ENCODE measurements at regions not wholly inside any gene's neighbourhood (a gene's known extent, or its start where the extent isn't known, plus 50 kb on each side); places are given as distances from the start of the nearest gene placed in this dataset.

DNA sequence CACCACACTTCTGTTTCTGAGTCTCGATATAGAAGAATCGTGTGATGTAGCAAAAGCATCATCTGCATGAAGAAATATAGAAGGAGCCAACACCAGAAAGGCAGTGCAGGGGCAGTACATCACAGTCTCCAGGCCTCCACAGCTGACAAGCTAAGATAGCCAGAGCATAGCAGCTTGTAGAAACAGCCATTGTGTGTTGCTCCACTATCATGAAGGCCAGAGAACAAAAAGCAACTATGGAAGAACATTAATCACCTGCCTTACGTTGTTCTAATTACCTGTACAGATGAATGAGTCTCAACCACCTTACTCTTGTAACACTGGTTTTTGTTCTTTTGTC lies 129.0 kb downstream of the RND3 start:
- H3K27ac ChIP-seq (ENCODE audit: low read depth, low read length): no peak overlapping the region

DNA sequence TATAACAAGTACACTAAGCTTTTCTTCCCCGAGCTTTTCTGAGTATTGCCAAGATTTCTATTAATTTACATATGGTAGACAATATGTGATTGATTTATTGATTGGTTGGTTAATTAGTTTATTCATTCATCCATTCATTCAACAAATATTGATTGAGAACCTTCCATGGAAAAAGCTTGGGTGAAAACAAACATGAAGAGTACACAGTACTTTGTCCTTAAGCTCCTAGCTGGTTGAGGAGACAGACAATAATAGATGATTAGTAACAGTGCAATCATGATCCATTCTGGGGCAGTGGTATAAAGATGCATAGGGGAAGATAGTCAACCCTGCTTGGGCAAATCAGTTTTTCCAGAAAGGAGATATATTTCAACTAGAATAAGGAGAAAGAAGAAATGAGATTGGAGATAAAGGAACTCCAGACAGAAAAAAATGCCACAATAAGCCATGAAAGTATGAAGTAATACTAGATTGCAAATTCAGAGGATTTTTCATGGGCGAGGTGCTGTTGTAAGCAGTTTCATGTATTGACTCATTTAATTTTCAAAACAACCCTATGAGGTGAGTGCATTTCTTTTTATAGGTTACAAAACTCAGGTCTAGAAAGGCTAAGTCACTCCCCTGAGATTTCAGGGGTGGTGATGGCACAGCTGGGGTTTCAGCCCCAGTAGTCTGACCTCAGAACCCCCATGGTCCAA lies 129.5 kb downstream of the RND3 start:
- no peak overlapping the region for H3K4me3 ChIP-seq (ENCODE audit: low read length)
- H3K9ac ChIP-seq (ENCODE audit: low read length): no peak overlapping the region
- no peaks in the 10 kb centered on the region for H3K4me1 ChIP-seq (ENCODE audit: control insufficient read depth, insufficient read depth, low read length)
- H3K36me3 ChIP-seq (ENCODE audit: control insufficient read depth, insufficient read depth, low read length): no peaks in the 10 kb centered on the region
- H3K27ac ChIP-seq (ENCODE audit: low read depth, low read length): no peak overlapping the region
- H3K27me3 ChIP-seq (ENCODE audit: control insufficient read depth, insufficient read depth, low read length): no peaks in the 10 kb centered on the region

More for the DNA sequence above, 129.0 kb downstream of the RND3 start:
- Histone ChIP-seq H3K27me3 (ENCODE audit: control insufficient read depth, insufficient read depth, low read length) (no peaks in the 10 kb centered on the region), H3K36me3 (ENCODE audit: control insufficient read depth, insufficient read depth, low read length) (no peaks in the 10 kb centered on the region), H3K4me1 (ENCODE audit: control insufficient read depth, insufficient read depth, low read length) (no peaks in the 10 kb centered on the region), H3K4me3 (ENCODE audit: low read length) (no peak overlapping the region), H3K9ac (ENCODE audit: low read length) (no peak overlapping the region)

- Histone ChIP-seq H3K4me3 (ENCODE audit: low read length) (no peak overlapping the region), H3K9ac (ENCODE audit: low read length) (no peak overlapping the region), H3K27me3 (ENCODE audit: control insufficient read depth, insufficient read depth, low read length) (no peaks in the 10 kb centered on the region), H3K27ac (ENCODE audit: low read depth, low read length) (no peak overlapping the region), H3K36me3 (ENCODE audit: control insufficient read depth, insufficient read depth, low read length) (no peaks in the 10 kb centered on the region), H3K4me1 (ENCODE audit: control insufficient read depth, insufficient read depth, low read length) (no peaks in the 10 kb centered on the region)
These were observed 132.0 kb downstream of the RND3 start for GRCh38 chr2:150355440-150355839.

DNA sequence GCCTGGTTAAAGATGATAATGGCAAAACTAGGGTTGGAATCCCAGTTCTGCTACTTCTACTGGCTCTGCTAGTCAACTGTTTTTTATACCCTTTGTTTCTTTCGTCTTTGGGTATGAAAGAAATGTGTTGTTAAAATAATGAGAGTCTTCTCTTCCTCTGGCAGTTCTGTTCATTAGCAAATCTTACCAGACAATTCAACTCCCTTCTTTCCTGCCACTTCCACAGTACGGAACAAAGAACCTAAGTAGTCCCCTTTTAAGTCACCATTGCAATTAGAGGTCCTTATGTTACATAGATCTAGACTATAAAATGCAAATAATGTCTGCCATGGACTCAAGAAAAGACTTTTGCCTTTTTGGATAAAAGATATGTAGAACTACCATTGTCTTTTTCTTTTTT lies 134.1 kb downstream of the RND3 start:
- H3K4me3 ChIP-seq (ENCODE audit: low read length): no peak overlapping the region

GRCh38 chr2:150351922-150352321 lies 135.5 kb downstream of the RND3 start:
- H3K9ac ChIP-seq (ENCODE audit: low read length): no peak overlapping the region
- no peaks in the 10 kb centered on the region for H3K4me1 ChIP-seq (ENCODE audit: control insufficient read depth, insufficient read depth, low read length)
- H3K27ac ChIP-seq (ENCODE audit: low read depth, low read length): no peak overlapping the region
- H3K27me3 ChIP-seq (ENCODE audit: control insufficient read depth, insufficient read depth, low read length): no peaks in the 10 kb centered on the region
- H3K4me3 ChIP-seq (ENCODE audit: low read length): no peak overlapping the region
- H3K36me3 ChIP-seq (ENCODE audit: control insufficient read depth, insufficient read depth, low read length): no peaks in the 10 kb centered on the region

More for the DNA sequence above, 134.1 kb downstream of the RND3 start:
- H3K36me3 ChIP-seq (ENCODE audit: control insufficient read depth, insufficient read depth, low read length): no peaks in the 10 kb centered on the region
- no peak overlapping the region for H3K27ac ChIP-seq (ENCODE audit: low read depth, low read length)
- no peak overlapping the region for H3K9ac ChIP-seq (ENCODE audit: low read length)
- H3K4me1 ChIP-seq (ENCODE audit: control insufficient read depth, insufficient read depth, low read length): no peaks in the 10 kb centered on the region
- no peaks in the 10 kb centered on the region for H3K27me3 ChIP-seq (ENCODE audit: control insufficient read depth, insufficient read depth, low read length)

- Histone ChIP-seq H3K4me1 (ENCODE audit: control insufficient read depth, insufficient read depth, low read length) (no peaks in the 10 kb centered on the region), H3K27me3 (ENCODE audit: control insufficient read depth, insufficient read depth, low read length) (no peaks in the 10 kb centered on the region), H3K4me3 (ENCODE audit: low read length) (no peak overlapping the region), H3K27ac (ENCODE audit: low read depth, low read length) (no peak overlapping the region), H3K36me3 (ENCODE audit: control insufficient read depth, insufficient read depth, low read length) (no peaks in the 10 kb centered on the region), H3K9ac (ENCODE audit: low read length) (no peak overlapping the region)
These were observed 137.0 kb downstream of the RND3 start for GRCh38 chr2:150350500-150350899.

DNA sequence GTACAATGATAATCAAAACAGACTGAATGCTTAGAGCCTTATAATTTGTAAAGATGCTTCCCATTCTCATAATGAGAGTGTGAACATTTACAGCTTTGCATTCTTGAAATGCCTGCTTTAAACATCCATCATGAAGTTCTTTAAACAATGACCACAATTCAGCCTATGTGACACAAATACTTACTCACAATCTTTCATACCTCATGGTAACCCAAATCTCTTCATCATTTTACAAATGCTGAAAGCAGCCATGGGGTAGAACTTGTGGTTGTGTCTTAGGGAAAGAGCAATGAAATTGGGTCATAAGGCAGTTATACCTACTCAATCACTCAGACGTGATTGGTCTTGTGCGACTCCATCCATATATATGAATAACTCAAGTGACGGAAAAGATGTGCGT lies 140.7 kb downstream of the RND3 start:
- no peak overlapping the region for H3K9ac ChIP-seq (ENCODE audit: low read length)
- H3K4me3 ChIP-seq (ENCODE audit: low read length): no peak overlapping the region
- H3K27ac ChIP-seq (ENCODE audit: low read depth, low read length): no peak overlapping the region
- H3K27me3 ChIP-seq (ENCODE audit: control insufficient read depth, insufficient read depth, low read length): no peaks in the 10 kb centered on the region
- no peaks in the 10 kb centered on the region for H3K36me3 ChIP-seq (ENCODE audit: control insufficient read depth, insufficient read depth, low read length)
- H3K4me1 ChIP-seq (ENCODE audit: control insufficient read depth, insufficient read depth, low read length): no peaks in the 10 kb centered on the region

DNA sequence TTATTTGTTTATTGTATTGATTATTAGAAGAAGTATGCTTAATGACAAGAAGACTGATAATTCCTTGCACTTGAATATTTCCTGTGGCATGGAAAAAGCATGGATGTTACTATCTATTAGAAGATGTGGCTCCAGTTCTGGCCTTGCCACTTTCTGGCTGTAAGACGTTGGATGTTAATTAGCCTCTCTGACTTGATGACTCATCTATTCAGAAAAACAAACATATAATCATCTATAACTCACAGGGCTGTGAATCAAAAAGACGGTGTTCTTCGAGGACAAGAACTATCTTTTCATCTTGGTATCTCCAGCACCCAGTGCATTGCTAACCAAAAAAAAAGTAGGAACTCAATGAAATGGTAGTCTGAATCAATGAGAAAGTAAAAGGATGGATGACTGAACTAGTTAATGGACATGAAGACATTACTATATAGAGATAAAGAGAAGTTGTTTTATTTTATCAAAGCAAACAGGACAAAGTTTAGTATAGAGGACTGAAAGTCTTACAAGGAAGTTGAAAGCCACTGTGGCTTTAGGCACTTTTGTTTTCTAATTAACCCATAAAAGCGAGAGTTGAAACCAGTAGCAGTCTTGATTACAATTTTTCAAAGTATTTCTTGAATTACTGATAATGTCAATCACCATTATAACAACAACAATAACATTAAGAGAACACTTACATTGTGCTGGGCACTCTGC lies 145.3 kb downstream of the RND3 start:
- Histone ChIP-seq H3K36me3 (ENCODE audit: control insufficient read depth, insufficient read depth, low read length) (no peaks in the 10 kb centered on the region), H3K27me3 (ENCODE audit: control insufficient read depth, insufficient read depth, low read length) (no peaks in the 10 kb centered on the region), H3K4me3 (ENCODE audit: low read length) (no peak overlapping the region), H3K9ac (ENCODE audit: low read length) (no peak overlapping the region), H3K27ac (ENCODE audit: low read depth, low read length) (no peak overlapping the region), H3K4me1 (ENCODE audit: control insufficient read depth, insufficient read depth, low read length) (no peaks in the 10 kb centered on the region)

- no peak overlapping the region for H3K9ac ChIP-seq (ENCODE audit: low read length)
- no peak overlapping the region for H3K27ac ChIP-seq (ENCODE audit: low read depth, low read length)
- no peaks in the 10 kb centered on the region for H3K4me1 ChIP-seq (ENCODE audit: control insufficient read depth, insufficient read depth, low read length)
- no peaks in the 10 kb centered on the region for H3K36me3 ChIP-seq (ENCODE audit: control insufficient read depth, insufficient read depth, low read length)
- H3K4me3 ChIP-seq (ENCODE audit: low read length): no peak overlapping the region
- no peaks in the 10 kb centered on the region for H3K27me3 ChIP-seq (ENCODE audit: control insufficient read depth, insufficient read depth, low read length)
These were observed 147.5 kb downstream of the RND3 start for GRCh38 chr2:150339951-150340350.

DNA sequence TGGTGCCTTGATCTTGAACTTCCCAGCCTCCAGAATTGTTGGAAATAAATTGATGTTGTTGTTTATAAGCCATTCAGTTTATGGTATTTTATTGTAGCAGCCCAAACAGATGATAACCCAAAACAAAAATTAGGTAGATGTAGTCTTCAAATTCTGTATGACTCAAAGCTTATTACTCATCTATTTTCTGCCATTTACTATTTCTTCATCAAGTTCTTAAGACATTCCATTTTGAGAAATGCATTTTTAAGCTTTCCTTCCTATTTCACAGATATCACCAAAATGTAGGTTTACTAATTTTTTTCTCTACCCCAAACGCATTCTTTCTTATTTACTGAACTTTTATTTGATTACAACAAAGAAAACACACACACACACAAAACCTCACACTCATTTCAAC lies 148.2 kb downstream of the RND3 start:
- H3K4me1 ChIP-seq (ENCODE audit: control insufficient read depth, insufficient read depth, low read length): no peaks in the 10 kb centered on the region
- H3K27ac ChIP-seq (ENCODE audit: low read depth, low read length): no peak overlapping the region
- H3K36me3 ChIP-seq (ENCODE audit: control insufficient read depth, insufficient read depth, low read length): no peaks in the 10 kb centered on the region
- no peak overlapping the region for H3K4me3 ChIP-seq (ENCODE audit: low read length)
- H3K9ac ChIP-seq (ENCODE audit: low read length): no peak overlapping the region
- H3K27me3 ChIP-seq (ENCODE audit: control insufficient read depth, insufficient read depth, low read length): no peaks in the 10 kb centered on the region

DNA sequence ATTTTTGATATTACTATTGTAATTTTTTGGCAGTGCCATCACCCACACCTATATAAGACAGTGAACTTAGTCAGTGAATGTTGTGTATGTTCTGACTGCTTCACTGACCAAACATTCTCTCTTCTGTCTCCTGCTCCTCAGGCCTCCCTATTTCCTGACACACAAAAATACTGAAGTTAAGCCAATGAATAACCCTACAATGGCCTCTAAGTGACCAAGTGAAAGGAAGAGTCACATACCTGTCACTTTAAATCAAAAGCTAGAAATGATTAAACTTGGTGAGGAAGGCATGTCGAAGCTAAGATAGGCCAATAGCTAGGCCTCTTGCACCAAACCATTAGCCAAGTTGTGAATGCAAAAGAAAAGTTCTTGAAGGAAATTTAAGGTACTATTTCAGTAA lies 151.9 kb downstream of the RND3 start:
- Histone ChIP-seq H3K9ac (ENCODE audit: low read length) (no peak overlapping the region), H3K27me3 (ENCODE audit: control insufficient read depth, insufficient read depth, low read length) (no peaks in the 10 kb centered on the region), H3K4me1 (ENCODE audit: control insufficient read depth, insufficient read depth, low read length) (no peaks in the 10 kb centered on the region)

DNA sequence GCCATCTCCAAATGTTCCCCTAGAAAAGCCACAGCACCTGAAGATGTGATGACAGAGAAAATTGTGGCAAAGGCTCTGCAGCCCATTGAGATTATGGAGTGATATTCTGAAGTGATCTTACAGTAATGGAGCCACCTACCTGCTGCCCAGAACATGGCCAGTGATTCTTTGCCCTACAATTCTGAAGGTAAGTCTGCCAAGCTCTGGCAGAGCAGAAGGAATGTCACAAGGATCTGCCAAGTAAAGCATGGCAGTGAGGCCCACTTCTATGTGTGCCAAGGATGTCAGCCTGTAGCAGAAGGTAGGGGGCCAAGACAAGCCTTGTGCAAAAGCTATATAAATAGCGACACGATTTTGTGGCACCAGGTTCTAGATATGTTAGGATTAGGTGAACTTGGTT lies 155.1 kb downstream of the RND3 start:
- H3K27me3 ChIP-seq (ENCODE audit: control insufficient read depth, insufficient read depth, low read length): no peaks in the 10 kb centered on the region
- H3K4me1 ChIP-seq (ENCODE audit: control insufficient read depth, insufficient read depth, low read length): no peaks in the 10 kb centered on the region
- no peak overlapping the region for H3K27ac ChIP-seq (ENCODE audit: low read depth, low read length)
- no peak overlapping the region for H3K4me3 ChIP-seq (ENCODE audit: low read length)
- H3K9ac ChIP-seq (ENCODE audit: low read length): no peak overlapping the region
- no peaks in the 10 kb centered on the region for H3K36me3 ChIP-seq (ENCODE audit: control insufficient read depth, insufficient read depth, low read length)

More for the DNA sequence above, 151.9 kb downstream of the RND3 start:
- H3K27ac ChIP-seq (ENCODE audit: low read depth, low read length): no peak overlapping the region
- H3K36me3 ChIP-seq (ENCODE audit: control insufficient read depth, insufficient read depth, low read length): no peaks in the 10 kb centered on the region
- H3K4me3 ChIP-seq (ENCODE audit: low read length): no peak overlapping the region

All from rectal smooth muscle tissue (tissue), 1 donor.